K562 (cell line): ENCODE measurements at regions not wholly inside any gene's neighbourhood (a gene's known extent, or its start where the extent isn't known, plus 50 kb on each side); places are given as distances from the start of the nearest gene placed in this dataset.

Source experiments
- ATAC-seq: fragments of 200-7000 bp; cut with Tn5 transposase; 3 replicates; pipeline ENCODE4 v1.9.1; 2020; ENCODE audit warnings: moderate library complexity
- BruUV-seq: library from RNA; stranded (reverse); fragments of 400-500 nt; replicated peaks from 2 replicates; lab custom pipeline; 2021; lab: Mats Ljungman, UMichigan
- CTCF ChIA-PET: fragments of 300-600 bp; formaldehyde crosslinking; extraction: SDS; loops from one replicate; lab custom pipeline; 2021; ENCODE audit warnings: low intra/inter-chr PET ratio; lab: Yijun Ruan, JAX
- POLR2A ChIA-PET: fragments of 300-600, 350-650 bp; sonication (Branson Sonifier 250); formaldehyde crosslinking; extraction: SDS; loops from one replicate; lab custom pipeline; 2021; ENCODE audit warnings: antibody characterized with exemption, inconsistent platforms; lab: Yijun Ruan, JAX
- DNase-seq, 4 experiments: peaks; one replicate each; pipeline versions ENCODE4 v3.0.0 to v3.0.0-alpha.2; 2011 to 2018; ENCODE audit warnings: low spot score in 3 of 4, mixed read lengths in 3 of 4; ENCODE audit errors: extremely low read depth in 1 of 4
- FAIRE-seq: peaks from 2 replicates; lab custom pipeline; 2011; peaks lifted over from hg19 to GRCh38; lab: Jason Lieb, UNC
- H2AFZ ChIP-seq: 2 replicates; pipeline ENCODE4 v1.6.0; 2011; ENCODE audit warnings: low read depth, low read length, control low read depth, inconsistent platforms
- H3K27ac ChIP-seq: fragments of 200-600 bp; 3 replicates; pipeline ENCODE4 v1.8.0; 2011; ENCODE audit warnings: low read depth, mild to moderate bottlenecking, control low read depth, inconsistent platforms, low read length, moderate library complexity, mixed read lengths; ENCODE audit errors: extremely low read depth
- H3K27me3 ChIP-seq, 2 experiments: fragments of 300-600 bp in 1 of 2; 2 replicates in 1 of 2; 3 replicates in 1 of 2; pipeline versions ENCODE4 v1.6.0 to v1.8.0; 2011; ENCODE audit warnings: inconsistent platforms in 2 of 2, low read length in 2 of 2, mild to moderate bottlenecking in 1 of 2, mixed read lengths in 1 of 2, moderate library complexity in 1 of 2; ENCODE audit not compliant: control insufficient read depth in 2 of 2, insufficient read depth in 2 of 2
- H3K36me3 ChIP-seq: fragments of 300-600 bp; 3 replicates; pipeline ENCODE4 v1.8.0; 2011; ENCODE audit warnings: mild to moderate bottlenecking, low read length, inconsistent platforms; ENCODE audit not compliant: control insufficient read depth, insufficient read depth
- H3K4me1 ChIP-seq, 2 experiments: fragments of 200-600 bp in 1 of 2; replicated peaks in 1 of 2; 2 replicates in 1 of 2; 3 replicates in 1 of 2; pipeline versions ENCODE4 v1.5.1 to v1.8.0; 2011; ENCODE audit warnings: inconsistent platforms in 2 of 2, low read length in 2 of 2, mild to moderate bottlenecking in 1 of 2, mixed read lengths in 1 of 2, moderate library complexity in 1 of 2; ENCODE audit not compliant: control insufficient read depth in 2 of 2, insufficient read depth in 2 of 2
- H3K4me2 ChIP-seq: 2 replicates; pipeline ENCODE4 v1.6.1; 2011; ENCODE audit warnings: low read length, control low read depth, inconsistent platforms, mixed read lengths; ENCODE audit not compliant: insufficient read depth
- H3K4me3 ChIP-seq: fragments of 200-600 bp; sonication (generic), shearing (Covaris generic); 2 replicates; pipeline ENCODE4 v1.5.1; 2016; ENCODE audit warnings: control low read depth, inconsistent platforms
- H3K79me2 ChIP-seq: fragments of 200-600 bp; 3 replicates; pipeline ENCODE4 v1.8.0; 2011; ENCODE audit warnings: low read length, inconsistent platforms; ENCODE audit not compliant: control insufficient read depth, insufficient read depth
- H3K9ac ChIP-seq, 2 experiments: 2 replicates each; pipeline versions ENCODE4 v1.6.0 to v1.6.1; 2011; ENCODE audit warnings: low read depth in 2 of 2, low read length in 2 of 2, control low read depth in 1 of 2, inconsistent platforms in 1 of 2, mild to moderate bottlenecking in 1 of 2, mixed read lengths in 1 of 2; ENCODE audit not compliant: insufficient read depth in 1 of 2
- H3K9me1 ChIP-seq: one replicate; pipeline ENCODE4 v1.6.0; 2011; ENCODE audit warnings: inconsistent platforms, mild to moderate bottlenecking, low read length, moderate library complexity; ENCODE audit not compliant: control insufficient read depth, insufficient read depth
- H3K9me3 ChIP-seq: replicated peaks from 2 replicates; pipeline ENCODE4 v1.5.1; 2011; ENCODE audit warnings: low read depth, low read length, inconsistent platforms; ENCODE audit not compliant: control insufficient read depth, insufficient read depth
- H4K20me1 ChIP-seq: replicated peaks from 2 replicates; pipeline ENCODE4 v1.6.1; 2011; ENCODE audit warnings: low read length, inconsistent platforms, mixed read lengths; ENCODE audit not compliant: control insufficient read depth, insufficient read depth
- ASH1L ChIP-seq: fragments of 450-650 bp; IDR thresholded peaks from 2 replicates; pipeline ENCODE4 v1.6.1; 2018; ENCODE audit warnings: borderline replicate concordance, mild to moderate bottlenecking, low read depth; ENCODE audit not compliant: partially characterized antibody
- DLX4 ChIP-seq: fragments of 250-450 bp; sonication (Bioruptor Pico); IDR thresholded peaks from 2 replicates; pipeline ENCODE4 v1.6.1; 2021; ENCODE audit warnings: mild to moderate bottlenecking
- EZH2 ChIP-seq: IDR thresholded peaks from 2 replicates; pipeline ENCODE4 v1.6.1; 2012; ENCODE audit warnings: low read depth, mild to moderate bottlenecking, inconsistent platforms, low read length, borderline replicate concordance
- HNRNPUL1 ChIP-seq: fragments of 200-400 bp; formaldehyde crosslinking; IDR thresholded peaks from 2 replicates; pipeline ENCODE4 v1.6.1; 2017; ENCODE audit warnings: low read length
- IRF2 ChIP-seq: sonication (generic); formaldehyde crosslinking; IDR thresholded peaks from 2 replicates; pipeline ENCODE4 v1.8.1; 2022; ENCODE audit warnings: mild to moderate bottlenecking, missing genetic modification reagents
- MBD2 ChIP-seq: sonication (generic); IDR thresholded peaks from 2 replicates; pipeline ENCODE4 v1.6.1; 2016; ENCODE audit warnings: low read depth, borderline replicate concordance
- MLLT1 ChIP-seq, 2 experiments: fragments of 450-650 bp; IDR thresholded peaks; 2 replicates each; pipeline ENCODE4 v1.6.1; 2016
- NFIC ChIP-seq: fragments of 450-650 bp; IDR thresholded peaks from 2 replicates; pipeline ENCODE4 v1.6.1; 2017; ENCODE audit warnings: mild to moderate bottlenecking, inconsistent platforms
- NFRKB ChIP-seq: fragments of 450-650 bp; IDR thresholded peaks from 2 replicates; pipeline ENCODE4 v1.6.1; 2016; ENCODE audit warnings: low read depth
- NRF1 ChIP-seq, 2 experiments: fragments of 450-650 bp; IDR thresholded peaks in 1 of 2; conservative IDR thresholded peaks in 1 of 2; 2 replicates each; pipeline ENCODE4 v1.6.1; 2014; ENCODE audit warnings: mild to moderate bottlenecking in 2 of 2
- PRMT5 ChIP-seq: sonication (generic); formaldehyde crosslinking; IDR thresholded peaks from 2 replicates; pipeline ENCODE4 v1.5.0; 2020; ENCODE audit warnings: missing genetic modification reagents
- RAD21 ChIP-seq, 2 experiments: fragments of 250-450 bp in 1 of 2; fragments of 450-650 bp in 1 of 2; sonication (Bioruptor Pico) in 1 of 2; formaldehyde crosslinking in 1 of 2; IDR thresholded peaks in 1 of 2; conservative IDR thresholded peaks in 1 of 2; 2 replicates each; pipeline versions ENCODE4 v1.4.0 to v1.8.0; 2020 to 2022; ENCODE audit warnings: mild to moderate bottlenecking in 2 of 2, moderate library complexity in 1 of 2
- ZBTB26 ChIP-seq: fragments of 450-650 bp; formaldehyde crosslinking; IDR thresholded peaks from 2 replicates; pipeline ENCODE4 v1.4.0; 2022; ENCODE audit warnings: missing genetic modification characterization
- ZHX1 ChIP-seq: fragments of 150-350 bp; conservative IDR thresholded peaks from 2 replicates; pipeline ENCODE4 v1.6.1; 2014; ENCODE audit warnings: low read length
- ZNF133 ChIP-seq: fragments of 250-450 bp; sonication (Bioruptor Pico); IDR thresholded peaks from 2 replicates; pipeline ENCODE4 v1.4.0; 2020; ENCODE audit warnings: mild to moderate bottlenecking
- WGBS: fragments of 100-300 bp; shearing (Covaris generic); methylation state at CpG from one replicate; pipeline ENCODE4 v1.1.6; 2016; ENCODE audit warnings: low coverage, mixed read lengths; ENCODE audit not compliant: insufficient coverage; ENCODE audit errors: missing lambda C conversion rate; 5-methylcytosine and 5-hydroxymethylcytosine counted together
- in situ Hi-C: fragments of 300-500 bp; cut with MboI; formaldehyde crosslinking; loops from 4 replicates; pipeline ENCODE4 v1.15.0; 2018; ENCODE audit warnings: inconsistent platforms, mixed read lengths
- intact Hi-C: fragments of 100-400 bp; cut with micrococcal nuclease; formaldehyde crosslinking; loops from 2 replicates; pipeline ENCODE4 v1.14.2; 2022

- no peaks in the 10 kb centered on the region for H3K79me2 ChIP-seq
- no TSS peak for BruUV-seq
- POLR2A ChIA-PET, result no interaction called here
- ATAC-seq (no peak), FAIRE-seq (no peak), DNase-seq (no peak)
- WGBS, result 0% methylated on average over 3 of the region's 3 CpGs
- no peak overlapping the region for H3K4me2 ChIP-seq
- no peaks in the 10 kb centered on the region for H3K4me1 ChIP-seq
- H3K27ac ChIP-seq, result no peak overlapping the region
- no peaks in the 10 kb centered on the region for H3K27me3 ChIP-seq
- no peaks in the 10 kb centered on the region for H3K9me1 ChIP-seq
- H3K9ac ChIP-seq, result no peak overlapping the region
- CTCF ChIA-PET, result no interaction called here
- no peak overlapping the region for H3K4me3 ChIP-seq
- H4K20me1 ChIP-seq, result no peaks in the 10 kb centered on the region
- H3K9me3 ChIP-seq, result no peaks in the 10 kb centered on the region
- no peaks in the 10 kb centered on the region for H3K36me3 ChIP-seq
- intact Hi-C loops, result no loop called here
- no peak overlapping the region for H2AFZ ChIP-seq
- TF ChIP-seq EZH2, result no peak
- no peak for TF ChIP-seq ZBTB26 (CRISPR knock-in tag)
- no peak for TF ChIP-seq RAD21 (CRISPR knock-in tag; conservative IDR thresholded peaks at IDR 0.05 in 1 of 2, IDR thresholded peaks at IDR 0.05 in 1 of 2)
- TF ChIP-seq DLX4 (CRISPR knock-in tag), result no peak
- no peak for TF ChIP-seq HNRNPUL1
- TF ChIP-seq ASH1L, result no peak
- no peak for TF ChIP-seq MBD2
- TF ChIP-seq NRF1 (conservative IDR thresholded peaks at IDR 0.05 in 1 of 2, IDR thresholded peaks at IDR 0.05 in 1 of 2), result no peak
- no peak for TF ChIP-seq NFRKB
- no peak for TF ChIP-seq NFIC
- TF ChIP-seq PRMT5 (CRISPR knock-in tag), result no peak
- TF ChIP-seq ZHX1, result no peak
- TF ChIP-seq IRF2, result no peak
- no peak for TF ChIP-seq MLLT1 (IDR thresholded peaks at IDR 0.05)
- TF ChIP-seq ZNF133 (CRISPR knock-in tag), result no peak
- TF ChIP-seq, all 486 proteins: peak for 0
- in situ Hi-C loops, result no loop called here
Observed at GRCh38 chr6:155985660-155986138, 530.1 kb upstream of the NOX3 start.
